Cardiac fibroblast (primary cell): ENCODE measurements at regions not wholly inside any gene's neighbourhood (a gene's known extent, or its start where the extent isn't known, plus 50 kb on each side); places are given as distances from the start of the nearest gene placed in this dataset.

Experiments used
- DNase-seq, 2 donors: peaks; one replicate each; pipeline versions ENCODE4 v3.0.0 to v3.0.0-alpha.2; 2010; ENCODE audit warnings: low read depth in 2 of 2
- H3K4me3 ChIP-seq, 2 donors: replicated peaks in 1 of 2; 1 replicate in 1 of 2; 2 replicates in 1 of 2; pipeline ENCODE4 v1.5.1; 2011; ENCODE audit warnings: low read depth in 2 of 2, low read length in 2 of 2, mild to moderate bottlenecking in 2 of 2, moderate library complexity in 1 of 2
- CTCF ChIP-seq: IDR thresholded peaks from one replicate; pipeline ENCODE4 v1.5.1; 2011; ENCODE audit warnings: low read depth, mild to moderate bottlenecking, low read length, inconsistent platforms

GRCh38 chr6:169034516-169035167, 219.0 kb downstream of the THBS2 start:
- H3K4me3 ChIP-seq: no peak overlapping the region
- no peak for TF ChIP-seq CTCF
- peak in 1 of 2 donors; percentile 16 for DNase-seq

GRCh38 chr6:169029861-169030260, 223.8 kb downstream of the THBS2 start:
- H3K4me3 ChIP-seq: no peak overlapping the region
- no peak for TF ChIP-seq CTCF
- DNase-seq: no peak

GRCh38 chr6:169028343-169028742, 225.3 kb downstream of the THBS2 start:
- DNase-seq: no peak
- no peak overlapping the region for H3K4me3 ChIP-seq
- TF ChIP-seq CTCF: no peak

- TF ChIP-seq CTCF: no peak
- no peak overlapping the region for H3K4me3 ChIP-seq
Observed at GRCh38 chr6:169026175-169026574, 227.5 kb downstream of the THBS2 start.

GRCh38 chr6:169024047-169024660, 229.5 kb downstream of the THBS2 start:
- TF ChIP-seq CTCF: no peak
- H3K4me3 ChIP-seq: no peak overlapping the region

More at GRCh38 chr6:169026175-169026574, 227.5 kb downstream of the THBS2 start:
- DNase-seq: peak in 1 of 2 donors; percentile 33

GRCh38 chr6:169023161-169023874, 230.3 kb downstream of the THBS2 start:
- no peak for TF ChIP-seq CTCF

More at GRCh38 chr6:169024047-169024660, 229.5 kb downstream of the THBS2 start:
- DNase-seq: no peak

More at GRCh38 chr6:169023161-169023874, 230.3 kb downstream of the THBS2 start:
- no peak for DNase-seq
- H3K4me3 ChIP-seq: no peak overlapping the region
